ENCODE measurements at regions not wholly inside any gene's neighbourhood (a gene's known extent, or its start where the extent isn't known, plus 50 kb on each side); places are given as distances from the start of the nearest gene placed in this dataset.

DNA sequence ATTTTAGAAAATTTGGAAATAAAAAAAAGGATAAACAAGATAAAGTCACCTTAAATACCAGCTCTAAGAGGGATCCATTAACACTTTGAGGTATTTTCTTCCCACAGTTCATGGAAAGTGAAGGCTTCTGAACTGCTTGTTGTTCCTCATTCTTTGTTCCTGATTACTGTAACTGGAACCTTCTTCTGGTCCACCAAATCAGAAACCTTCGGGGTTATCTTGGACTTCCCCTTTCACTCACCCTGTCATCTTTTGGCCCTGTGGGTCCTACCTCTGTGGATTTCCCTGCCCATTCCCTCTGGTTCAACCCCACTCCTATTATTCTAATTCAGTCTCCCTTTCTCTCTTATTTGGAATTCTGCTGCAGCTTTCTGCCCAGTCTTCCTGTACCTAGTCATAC lies 116.5 kb upstream of the PRPS1L1 start:
- no peaks in the 10 kb centered on the region for H3K4me1 ChIP-seq (ENCODE audit: control insufficient read depth, insufficient read depth, low read length)
- no peaks in the 10 kb centered on the region for H3K36me3 ChIP-seq (ENCODE audit: control insufficient read depth, insufficient read depth, low read length)

DNA sequence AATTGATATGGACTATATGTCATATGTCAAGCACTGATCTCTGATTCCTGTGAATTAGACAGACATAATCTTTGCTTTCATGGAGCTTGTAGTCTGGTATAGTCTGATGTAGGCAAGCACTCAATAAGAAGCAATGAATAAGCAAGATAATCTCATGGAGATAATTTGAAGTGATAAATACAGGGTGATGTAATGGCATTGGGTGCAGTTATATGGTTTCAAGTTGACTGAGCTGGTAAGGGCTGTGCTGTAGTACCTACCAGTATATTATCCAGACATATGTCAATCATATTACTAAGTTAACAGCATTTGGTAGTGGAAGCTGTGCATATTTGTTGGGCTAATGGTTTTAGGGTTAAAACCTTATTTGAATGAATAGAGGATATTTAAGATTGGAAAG lies 117.5 kb upstream of the PRPS1L1 start:
- H3K27me3 ChIP-seq (ENCODE audit: control insufficient read depth, insufficient read depth, low read length): no peaks in the 10 kb centered on the region
- no peaks in the 10 kb centered on the region for H3K4me1 ChIP-seq (ENCODE audit: control insufficient read depth, insufficient read depth, low read length)
- H3K36me3 ChIP-seq (ENCODE audit: control insufficient read depth, insufficient read depth, low read length): no peaks in the 10 kb centered on the region
- H3K27ac ChIP-seq (ENCODE audit: low read depth, low read length): no peak overlapping the region
- H3K9me3 ChIP-seq (ENCODE audit: control insufficient read depth, insufficient read depth, low read length): peaks cover 1% of the 10 kb centered on the region
- H3K4me3 ChIP-seq (ENCODE audit: low read depth, low read length): no peak overlapping the region
- no peak for DNase-seq (ENCODE audit: low read depth in 4 of 6, low spot score in 6 of 6)

More for the DNA sequence above, 116.5 kb upstream of the PRPS1L1 start:
- Histone ChIP-seq H3K27ac (ENCODE audit: low read depth, low read length) (no peak overlapping the region), H3K4me3 (ENCODE audit: low read depth, low read length) (no peak overlapping the region), H3K27me3 (ENCODE audit: control insufficient read depth, insufficient read depth, low read length) (no peaks in the 10 kb centered on the region), H3K9me3 (ENCODE audit: control insufficient read depth, insufficient read depth, low read length) (peaks cover 1% of the 10 kb centered on the region)
- no peak for DNase-seq (ENCODE audit: low read depth in 4 of 6, low spot score in 6 of 6)
- WGBS (ENCODE audit: insufficient coverage): 92% methylated on average over 1 of the region's 1 CpG

DNA sequence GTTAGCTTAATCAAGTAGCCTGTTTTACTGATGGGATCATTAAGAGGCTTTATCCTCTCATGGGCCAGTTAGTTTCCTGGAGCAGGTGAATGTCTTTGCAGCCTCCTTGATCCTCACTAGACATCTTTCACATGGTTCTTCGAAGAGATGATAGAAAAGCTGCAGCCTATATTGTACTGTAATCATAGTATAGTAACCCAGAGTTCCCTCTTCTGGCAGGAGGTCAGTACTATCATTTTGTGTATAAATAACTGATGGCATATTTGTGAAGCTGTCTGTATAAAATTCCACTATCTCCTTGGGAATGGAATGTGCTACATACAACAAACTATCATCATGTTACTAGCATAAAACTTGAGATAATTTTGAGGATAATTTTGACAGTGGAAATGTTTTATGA lies 123.8 kb upstream of the PRPS1L1 start:
- no peaks in the 10 kb centered on the region for H3K4me1 ChIP-seq (ENCODE audit: control insufficient read depth, insufficient read depth, low read length)
- H3K36me3 ChIP-seq (ENCODE audit: control insufficient read depth, insufficient read depth, low read length): no peaks in the 10 kb centered on the region
- peaks cover 1% of the 10 kb centered on the region for H3K9me3 ChIP-seq (ENCODE audit: control insufficient read depth, insufficient read depth, low read length)
- H3K27me3 ChIP-seq (ENCODE audit: control insufficient read depth, insufficient read depth, low read length): no peaks in the 10 kb centered on the region
- no peak overlapping the region for H3K27ac ChIP-seq (ENCODE audit: low read depth, low read length)
- H3K4me3 ChIP-seq (ENCODE audit: low read depth, low read length): no peak overlapping the region
- no peak for DNase-seq (ENCODE audit: low read depth in 4 of 6, low spot score in 6 of 6)
- no CpG with 5 or more reads among the region's 1 CpG for WGBS (ENCODE audit: insufficient coverage)

DNA sequence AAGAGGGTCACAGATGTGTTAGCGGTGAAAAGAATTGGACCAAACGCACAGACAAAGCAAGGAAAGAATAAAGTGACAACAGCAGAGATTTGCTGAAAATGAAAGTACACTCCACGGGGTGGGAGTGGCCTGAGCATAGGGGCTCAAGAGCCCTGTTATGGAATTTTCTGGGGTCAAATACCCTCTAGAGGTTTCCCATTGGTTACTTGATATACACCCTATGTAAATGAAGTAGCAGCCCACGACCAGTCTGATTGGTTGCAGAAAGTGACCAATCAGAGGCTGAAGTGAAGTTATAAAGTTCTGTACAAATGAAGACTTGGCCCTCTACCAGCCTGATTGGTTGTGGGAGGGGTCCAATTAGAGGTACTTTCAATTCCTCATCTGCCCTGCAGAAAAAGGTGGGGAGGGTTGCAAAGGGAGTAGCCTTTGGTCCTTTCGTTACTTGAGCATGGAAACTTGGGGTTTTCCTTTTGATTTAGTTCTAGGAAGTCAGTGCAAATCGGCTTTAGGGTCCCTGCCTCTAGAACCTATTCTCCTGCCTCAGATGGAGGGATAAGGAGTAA lies 125.6 kb upstream of the PRPS1L1 start:
- H3K9me3 ChIP-seq (ENCODE audit: control insufficient read depth, insufficient read depth, low read length): no peaks in the 10 kb centered on the region

DNA sequence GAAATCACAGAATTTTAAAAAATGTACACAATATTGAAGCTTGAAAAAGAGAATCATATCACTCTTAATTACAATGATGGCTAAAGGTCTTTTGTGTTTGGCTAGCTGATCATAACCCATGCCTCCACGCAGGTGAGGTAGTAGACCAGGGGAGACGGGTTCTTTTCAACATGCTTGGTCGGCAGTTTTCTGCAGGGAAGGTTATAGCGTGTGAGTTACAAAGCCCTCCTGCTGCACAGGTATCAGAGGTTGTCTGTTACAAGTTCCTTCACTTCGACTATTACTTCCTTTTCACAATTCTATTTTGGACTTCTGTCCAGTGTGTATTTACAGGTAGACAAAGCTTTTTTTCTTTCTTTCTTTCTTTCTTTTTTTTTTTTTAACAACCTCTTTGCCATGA lies 127.1 kb upstream of the PRPS1L1 start:
- no peaks in the 10 kb centered on the region for H3K4me1 ChIP-seq (ENCODE audit: control insufficient read depth, insufficient read depth, low read length)
- H3K27ac ChIP-seq (ENCODE audit: low read depth, low read length): no peak overlapping the region
- H3K4me3 ChIP-seq (ENCODE audit: low read depth, low read length): no peak overlapping the region
- no peaks in the 10 kb centered on the region for H3K36me3 ChIP-seq (ENCODE audit: control insufficient read depth, insufficient read depth, low read length)
- H3K27me3 ChIP-seq (ENCODE audit: control insufficient read depth, insufficient read depth, low read length): no peaks in the 10 kb centered on the region
- no peak for DNase-seq (ENCODE audit: low read depth in 4 of 6, low spot score in 6 of 6)
- whole genome bisulfite sequencing (ENCODE audit: insufficient coverage): 69% methylated on average over 3 of the region's 5 CpGs
- H3K9me3 ChIP-seq (ENCODE audit: control insufficient read depth, insufficient read depth, low read length): no peaks in the 10 kb centered on the region

More for the DNA sequence above, 125.6 kb upstream of the PRPS1L1 start:
- H3K27ac ChIP-seq (ENCODE audit: low read depth, low read length): no peak overlapping the region
- H3K4me1 ChIP-seq (ENCODE audit: control insufficient read depth, insufficient read depth, low read length): no peaks in the 10 kb centered on the region
- 99% methylated on average over 5 of the region's 6 CpGs for WGBS (ENCODE audit: insufficient coverage)
- no peaks in the 10 kb centered on the region for H3K36me3 ChIP-seq (ENCODE audit: control insufficient read depth, insufficient read depth, low read length)
- no peak for DNase-seq (ENCODE audit: low read depth in 4 of 6, low spot score in 6 of 6)
- H3K4me3 ChIP-seq (ENCODE audit: low read depth, low read length): no peak overlapping the region
- no peaks in the 10 kb centered on the region for H3K27me3 ChIP-seq (ENCODE audit: control insufficient read depth, insufficient read depth, low read length)

DNA sequence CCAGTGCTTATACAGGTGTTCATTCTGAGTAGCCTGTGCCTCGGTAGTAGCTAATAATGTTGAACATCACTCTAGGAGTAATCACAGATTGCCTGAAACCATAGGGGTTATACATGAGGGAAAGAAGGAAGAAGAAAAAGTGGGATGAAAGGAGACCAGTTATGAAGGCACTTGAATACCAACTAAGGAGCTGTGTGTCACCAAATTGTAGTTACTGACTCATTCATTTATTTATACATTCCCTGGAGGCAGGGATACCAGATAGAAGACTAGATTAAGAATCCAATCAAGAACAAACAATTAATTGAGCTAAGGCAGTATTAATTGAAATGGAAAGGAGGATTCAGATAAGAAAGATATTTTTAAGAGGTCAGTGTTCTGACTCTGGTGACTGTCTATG lies 129.6 kb upstream of the PRPS1L1 start:
- H3K36me3 ChIP-seq (ENCODE audit: control insufficient read depth, insufficient read depth, low read length): no peaks in the 10 kb centered on the region
- no peaks in the 10 kb centered on the region for H3K4me1 ChIP-seq (ENCODE audit: control insufficient read depth, insufficient read depth, low read length)
- H3K27me3 ChIP-seq (ENCODE audit: control insufficient read depth, insufficient read depth, low read length): no peaks in the 10 kb centered on the region
- H3K27ac ChIP-seq (ENCODE audit: low read depth, low read length): no peak overlapping the region
- no CpG with 5 or more reads among the region's 1 CpG for WGBS (ENCODE audit: insufficient coverage)
- H3K9me3 ChIP-seq (ENCODE audit: control insufficient read depth, insufficient read depth, low read length): no peaks in the 10 kb centered on the region
- no peak overlapping the region for H3K4me3 ChIP-seq (ENCODE audit: low read depth, low read length)
- no peak for DNase-seq (ENCODE audit: low read depth in 4 of 6, low spot score in 6 of 6)

DNA sequence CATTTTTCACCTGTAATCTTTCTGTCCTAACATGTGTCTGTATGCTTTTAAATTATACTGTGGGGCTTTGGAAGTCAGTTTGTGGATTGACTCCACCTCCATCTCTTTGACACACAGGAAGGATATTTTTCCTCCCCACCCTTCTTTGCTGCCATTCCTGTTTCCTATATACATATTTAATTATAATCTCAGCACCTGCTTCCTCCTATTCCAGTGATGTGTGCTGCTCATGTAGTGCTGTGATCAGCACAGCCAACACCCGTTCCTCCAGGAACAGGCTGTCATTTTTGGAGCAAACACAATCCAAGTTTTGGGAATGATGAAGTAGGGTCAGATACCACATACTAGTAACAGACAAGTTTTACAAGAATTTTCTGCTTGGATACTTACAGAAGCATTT lies 135.0 kb upstream of the PRPS1L1 start:
- Histone ChIP-seq H3K4me3 (ENCODE audit: low read depth, low read length) (no peak overlapping the region), H3K4me1 (ENCODE audit: control insufficient read depth, insufficient read depth, low read length) (no peaks in the 10 kb centered on the region), H3K27ac (ENCODE audit: low read depth, low read length) (no peak overlapping the region), H3K27me3 (ENCODE audit: control insufficient read depth, insufficient read depth, low read length) (no peaks in the 10 kb centered on the region), H3K9me3 (ENCODE audit: control insufficient read depth, insufficient read depth, low read length) (no peaks in the 10 kb centered on the region), H3K36me3 (ENCODE audit: control insufficient read depth, insufficient read depth, low read length) (no peaks in the 10 kb centered on the region)
- no CpG with 5 or more reads among the region's 1 CpG for WGBS (ENCODE audit: insufficient coverage)
- DNase-seq (ENCODE audit: low read depth in 4 of 6, low spot score in 6 of 6): no peak

DNA sequence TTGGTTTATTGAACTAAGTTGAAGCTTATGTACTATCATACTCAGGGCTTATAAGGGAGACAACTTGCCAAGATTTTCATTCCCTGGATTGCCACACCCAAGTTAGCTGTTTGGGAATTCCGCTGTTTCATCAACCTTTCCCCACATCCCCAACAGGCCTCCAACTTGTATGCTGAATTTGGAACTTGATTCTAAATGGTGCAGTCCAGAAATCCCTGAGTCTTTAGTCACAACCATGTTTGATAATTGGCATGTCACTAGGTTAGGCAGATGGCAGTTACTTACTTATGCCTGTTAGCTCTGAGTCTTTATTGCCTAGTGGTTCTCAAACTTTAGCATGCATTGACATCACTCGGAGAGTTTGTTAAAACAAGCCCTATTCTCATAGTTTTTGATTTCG lies 135.4 kb upstream of the PRPS1L1 start:
- no peaks in the 10 kb centered on the region for H3K36me3 ChIP-seq (ENCODE audit: control insufficient read depth, insufficient read depth, low read length)
- 100% methylated on average over 1 of the region's 3 CpGs for WGBS (ENCODE audit: insufficient coverage)
- H3K9me3 ChIP-seq (ENCODE audit: control insufficient read depth, insufficient read depth, low read length): no peaks in the 10 kb centered on the region
- DNase-seq (ENCODE audit: low read depth in 4 of 6, low spot score in 6 of 6): peak in 1 of 6 donors; percentile 24
- H3K27me3 ChIP-seq (ENCODE audit: control insufficient read depth, insufficient read depth, low read length): no peaks in the 10 kb centered on the region
- H3K4me3 ChIP-seq (ENCODE audit: low read depth, low read length): no peak overlapping the region
- H3K4me1 ChIP-seq (ENCODE audit: control insufficient read depth, insufficient read depth, low read length): no peaks in the 10 kb centered on the region
- H3K27ac ChIP-seq (ENCODE audit: low read depth, low read length): no peak overlapping the region

DNA sequence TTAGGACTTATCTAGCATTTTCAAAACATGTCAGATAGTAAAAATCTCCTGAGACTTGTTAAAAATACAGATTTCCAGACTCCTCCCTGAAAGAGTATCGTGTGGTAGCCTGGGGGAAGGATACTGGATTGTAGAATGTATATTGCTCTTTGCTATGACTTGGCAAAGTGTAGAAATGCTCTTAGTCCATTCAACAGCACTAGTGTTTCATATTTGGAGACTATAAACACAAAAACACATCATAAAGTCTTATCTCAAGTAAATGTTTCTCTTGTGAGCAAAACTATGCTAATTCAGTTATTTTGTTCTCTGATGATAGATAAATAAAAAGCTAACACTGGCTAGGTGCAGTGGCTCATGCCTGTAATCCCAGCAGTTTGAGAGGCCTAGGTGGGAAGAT lies 137.5 kb upstream of the PRPS1L1 start:
- Histone ChIP-seq H3K27ac (ENCODE audit: low read depth, low read length) (no peak overlapping the region), H3K4me1 (ENCODE audit: control insufficient read depth, insufficient read depth, low read length) (no peaks in the 10 kb centered on the region), H3K36me3 (ENCODE audit: control insufficient read depth, insufficient read depth, low read length) (no peaks in the 10 kb centered on the region), H3K9me3 (ENCODE audit: control insufficient read depth, insufficient read depth, low read length) (no peaks in the 10 kb centered on the region), H3K27me3 (ENCODE audit: control insufficient read depth, insufficient read depth, low read length) (no peaks in the 10 kb centered on the region), H3K4me3 (ENCODE audit: low read depth, low read length) (no peak overlapping the region)
- no CpG with 5 or more reads among the region's 1 CpG for WGBS (ENCODE audit: insufficient coverage)
- DNase-seq (ENCODE audit: low read depth in 4 of 6, low spot score in 6 of 6): no peak

DNA sequence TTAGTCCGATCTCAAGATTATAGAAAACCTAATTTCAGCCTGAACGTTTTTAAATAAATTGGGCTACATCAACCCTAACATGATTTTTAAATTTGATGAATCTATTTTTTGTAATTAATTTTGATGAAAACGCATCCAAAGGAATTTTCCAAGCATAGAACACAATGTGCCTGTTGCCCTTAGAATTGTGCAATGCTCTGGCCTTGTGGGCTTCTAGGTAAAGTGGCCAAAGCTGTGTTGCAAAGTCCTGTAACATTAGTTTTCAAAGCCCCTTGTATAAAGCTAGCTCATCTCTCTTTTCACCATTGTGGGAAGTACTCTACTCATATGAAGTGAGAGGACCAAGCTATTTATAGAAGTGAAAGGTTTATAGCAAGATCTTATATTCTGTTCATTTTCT lies 138.4 kb upstream of the PRPS1L1 start:
- no peak overlapping the region for H3K27ac ChIP-seq (ENCODE audit: low read depth, low read length)
- WGBS (ENCODE audit: insufficient coverage): no CpG with 5 or more reads among the region's 3 CpGs
- no peaks in the 10 kb centered on the region for H3K9me3 ChIP-seq (ENCODE audit: control insufficient read depth, insufficient read depth, low read length)
- H3K36me3 ChIP-seq (ENCODE audit: control insufficient read depth, insufficient read depth, low read length): no peaks in the 10 kb centered on the region
- no peaks in the 10 kb centered on the region for H3K4me1 ChIP-seq (ENCODE audit: control insufficient read depth, insufficient read depth, low read length)
- DNase-seq (ENCODE audit: low read depth in 4 of 6, low spot score in 6 of 6): no peak
- H3K27me3 ChIP-seq (ENCODE audit: control insufficient read depth, insufficient read depth, low read length): no peaks in the 10 kb centered on the region
- H3K4me3 ChIP-seq (ENCODE audit: low read depth, low read length): no peak overlapping the region

Measured in spinal cord (tissue), 9 donors.